ENCODE measurements at regions not wholly inside any gene's neighbourhood (a gene's known extent, or its start where the extent isn't known, plus 50 kb on each side); places are given as distances from the start of the nearest gene placed in this dataset.
"Not testable (repeated sequence)": the region's sequence is repeated elsewhere in the genome, so short reads cannot be mapped to it uniquely, and the experiment has no call there.

DNA sequence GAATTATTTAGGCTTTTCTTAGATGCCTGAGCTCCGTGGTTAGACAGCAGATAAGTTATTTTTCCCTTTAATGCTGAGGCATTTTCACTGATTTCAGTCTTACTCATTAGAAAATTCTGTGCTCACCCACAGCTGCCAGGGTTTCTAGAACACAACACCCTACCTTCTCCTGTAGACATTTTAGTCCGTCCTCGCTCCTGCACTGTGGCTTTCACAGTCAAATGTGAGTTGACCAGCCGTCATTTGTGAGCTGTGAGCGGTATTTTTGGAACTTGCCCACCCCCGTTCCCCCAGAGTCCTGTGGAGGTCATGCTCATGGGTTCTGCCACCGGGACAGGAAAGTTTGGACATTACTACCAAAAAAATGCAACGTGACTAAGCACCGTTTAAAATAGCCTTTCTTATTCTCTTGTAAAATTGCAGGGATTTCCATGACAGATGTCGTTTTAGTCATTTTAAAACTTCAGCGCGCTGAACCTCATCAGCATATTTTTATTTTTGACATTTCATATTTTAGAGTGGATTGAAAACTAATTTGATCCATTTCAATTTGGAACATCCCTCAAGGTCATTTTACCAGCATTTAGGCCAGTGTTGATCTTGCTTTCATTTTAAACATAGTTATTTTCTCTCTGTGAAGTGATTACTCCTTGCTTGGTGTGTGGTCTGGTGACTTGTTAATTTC lies 249.6 kb upstream of the PLGLB2 start:
- not testable (repeated sequence) for DNase-seq

- not testable (repeated sequence) for DNase-seq
These were observed 249.0 kb upstream of the PLGLB2 start for GRCh38 chr2:87498854-87499238.

DNA sequence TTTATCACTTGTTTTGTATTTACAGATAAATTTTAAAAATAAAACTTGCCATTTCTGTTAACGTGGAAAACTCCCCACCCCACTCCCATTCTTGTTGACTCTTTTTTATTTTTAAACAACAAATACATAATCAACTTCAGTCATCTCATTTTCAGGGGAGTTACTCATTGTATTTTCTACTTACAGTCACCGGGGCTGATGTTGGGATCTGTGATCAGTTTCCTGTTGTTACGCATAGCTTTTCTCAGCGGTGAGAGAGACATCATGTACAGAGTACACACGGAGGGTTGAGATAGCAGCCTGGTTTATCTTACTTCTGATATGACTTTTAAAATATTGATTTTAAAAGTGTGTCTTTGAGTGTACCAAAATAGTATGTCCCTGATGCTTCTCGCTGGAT lies 248.0 kb upstream of the PLGLB2 start:
- DNase-seq: not testable (repeated sequence)

DNA sequence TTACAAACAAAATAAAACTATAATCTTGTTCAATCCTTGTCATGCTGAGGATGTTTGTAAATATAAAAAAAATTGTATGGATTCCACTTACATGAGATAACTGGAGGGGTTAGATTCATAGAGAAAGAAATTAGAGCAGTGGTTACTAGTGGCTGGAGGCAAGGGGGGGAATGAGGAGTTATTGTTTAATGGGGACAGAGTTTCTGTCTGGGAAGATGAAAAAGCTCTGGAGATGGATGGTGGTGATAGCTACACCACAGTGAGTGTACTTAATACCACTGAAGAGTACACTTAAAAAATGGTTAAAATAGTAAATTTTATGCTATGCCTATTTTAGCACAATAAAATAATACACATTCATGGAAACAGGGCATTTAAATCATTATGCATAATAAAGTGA lies 247.5 kb upstream of the PLGLB2 start:
- DNase-seq: not testable (repeated sequence)

DNA sequence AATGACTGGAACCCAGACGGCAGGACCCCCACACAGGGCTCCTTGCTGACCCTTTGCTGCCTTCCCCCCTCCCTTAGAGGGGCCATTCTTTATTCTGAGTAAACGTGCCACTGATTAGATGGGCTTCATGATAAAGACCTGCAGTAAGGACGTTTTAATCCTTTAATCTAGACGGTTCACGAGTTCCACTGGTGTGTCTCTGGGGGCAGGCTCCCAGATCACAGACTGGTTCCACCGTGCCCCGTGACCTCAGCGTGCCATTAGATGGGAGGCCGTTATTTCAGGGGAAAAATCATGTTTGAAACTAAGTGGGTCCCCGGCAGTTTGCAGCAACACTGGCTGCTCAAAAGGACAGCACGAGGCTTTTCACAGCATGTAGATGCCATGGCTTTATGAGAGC lies 246.9 kb upstream of the PLGLB2 start:
- DNase-seq: not testable (repeated sequence)

DNA sequence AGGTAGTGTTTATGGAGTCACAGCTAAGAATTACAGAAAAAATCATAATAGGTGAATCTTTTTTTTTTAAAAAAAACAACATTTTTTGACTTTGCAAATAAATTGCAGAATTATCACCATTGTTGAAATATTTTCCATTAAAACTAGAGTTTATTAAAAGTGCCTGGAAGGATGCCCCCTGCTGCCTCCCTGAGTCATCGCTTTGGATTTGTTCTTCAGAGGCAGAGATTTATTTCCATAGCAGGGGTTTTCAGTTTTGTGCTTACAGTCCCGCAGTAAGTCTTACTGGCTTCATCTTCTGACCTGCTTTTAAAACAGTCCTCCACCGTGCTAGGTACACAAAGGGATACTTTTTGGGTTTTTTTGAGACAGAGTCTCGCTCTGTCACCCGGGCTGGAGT lies 244.9 kb upstream of the PLGLB2 start:
- DNase-seq: not testable (repeated sequence)

GRCh38 chr2:87505239-87505638 lies 242.6 kb upstream of the PLGLB2 start:
- DNase-seq: not testable (repeated sequence)

GRCh38 chr2:87505909-87506308 lies 242.0 kb upstream of the PLGLB2 start:
- DNase-seq: not testable (repeated sequence)

- DNase-seq: not testable (repeated sequence)
These were observed 240.2 kb upstream of the PLGLB2 start for GRCh38 chr2:87507378-87508348.

- not testable (repeated sequence) for DNase-seq
These were observed 236.6 kb upstream of the PLGLB2 start for GRCh38 chr2:87511195-87511778.

DNA sequence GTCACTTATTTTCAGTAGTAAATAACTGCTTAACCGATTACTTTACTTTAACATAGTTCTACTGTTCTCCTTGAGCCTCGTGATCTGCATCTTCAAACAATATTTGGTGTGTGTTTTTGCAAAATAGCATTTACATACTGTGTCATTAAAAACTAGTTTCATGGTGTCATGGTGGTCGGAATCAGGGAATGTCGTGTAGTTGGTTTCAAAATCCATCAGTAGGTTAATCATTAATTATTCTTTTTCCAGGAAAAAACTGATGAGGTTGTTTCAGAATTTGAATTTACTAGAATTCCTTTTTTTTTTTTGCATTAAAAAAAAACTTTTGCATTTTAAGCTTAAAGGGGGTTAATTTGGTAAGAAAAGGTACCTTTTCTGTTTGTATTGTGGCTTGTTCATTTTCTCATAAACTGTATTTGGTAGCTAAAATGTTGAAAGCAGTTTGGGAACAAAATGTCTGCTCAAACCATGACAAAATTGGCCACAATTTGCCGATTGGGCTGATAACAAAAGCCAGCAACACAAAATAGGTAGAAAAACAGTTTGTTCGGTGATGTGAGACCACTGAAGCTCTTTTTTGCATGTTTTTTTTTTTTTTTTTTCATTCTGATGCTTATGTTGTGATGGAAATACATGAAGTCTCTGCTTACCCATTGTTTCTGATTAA lies 234.9 kb upstream of the PLGLB2 start:
- not testable (repeated sequence) for DNase-seq

GRCh38 chr2:87514034-87514433 lies 233.9 kb upstream of the PLGLB2 start:
- DNase-seq: not testable (repeated sequence)

GRCh38 chr2:87514515-87514914 lies 233.4 kb upstream of the PLGLB2 start:
- DNase-seq: not testable (repeated sequence)

DNA sequence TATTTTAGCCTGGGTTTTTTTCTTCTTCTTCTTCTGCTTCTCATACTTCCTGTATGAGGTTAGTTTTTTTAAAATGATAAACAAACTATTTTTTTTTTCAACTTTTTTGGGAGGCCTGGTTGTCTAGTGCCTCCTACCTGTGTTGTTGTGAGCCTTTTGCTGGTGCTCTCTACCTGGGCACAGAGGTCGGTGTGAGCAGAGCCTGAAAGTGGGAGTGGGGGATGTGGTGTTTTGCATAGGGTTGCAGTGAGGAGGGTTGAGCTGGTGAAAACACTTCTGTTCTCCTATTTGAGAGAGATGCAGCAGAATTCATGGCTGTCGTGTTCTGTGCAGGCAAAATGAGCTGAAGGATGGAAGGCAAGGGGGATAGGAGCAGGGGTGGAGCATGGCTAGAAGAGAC lies 232.7 kb upstream of the PLGLB2 start:
- DNase-seq: not testable (repeated sequence)

GRCh38 chr2:87515875-87516274 lies 232.0 kb upstream of the PLGLB2 start:
- not testable (repeated sequence) for DNase-seq

DNA sequence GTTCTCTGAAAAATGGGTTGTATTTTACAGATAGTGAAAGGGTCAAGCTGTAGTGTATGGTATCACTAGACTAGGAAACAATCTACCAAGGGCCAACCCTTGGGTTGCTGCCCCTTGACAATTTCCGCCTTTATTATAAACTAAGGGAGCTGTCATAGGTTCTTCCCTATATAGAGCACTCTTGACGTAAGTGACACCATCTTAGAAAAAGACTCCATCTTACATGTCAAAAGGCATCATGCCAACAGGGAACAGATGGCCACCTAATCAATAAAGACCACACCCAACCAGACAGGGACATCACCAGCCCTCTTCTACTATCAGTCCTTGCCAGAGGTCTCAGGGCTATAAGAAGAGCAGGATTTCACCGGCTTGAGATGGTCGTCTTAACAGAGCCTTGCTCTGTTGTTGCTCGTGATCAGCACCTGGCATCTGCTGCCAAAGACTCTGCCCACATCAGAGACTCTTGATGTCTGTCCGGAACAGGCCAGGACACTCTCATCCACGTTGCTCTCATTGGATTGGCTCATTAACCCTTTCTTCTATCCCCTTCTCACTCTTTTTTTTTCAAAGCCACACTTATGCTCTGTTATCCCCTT lies 231.4 kb upstream of the PLGLB2 start:
- DNase-seq: not testable (repeated sequence)

DNA sequence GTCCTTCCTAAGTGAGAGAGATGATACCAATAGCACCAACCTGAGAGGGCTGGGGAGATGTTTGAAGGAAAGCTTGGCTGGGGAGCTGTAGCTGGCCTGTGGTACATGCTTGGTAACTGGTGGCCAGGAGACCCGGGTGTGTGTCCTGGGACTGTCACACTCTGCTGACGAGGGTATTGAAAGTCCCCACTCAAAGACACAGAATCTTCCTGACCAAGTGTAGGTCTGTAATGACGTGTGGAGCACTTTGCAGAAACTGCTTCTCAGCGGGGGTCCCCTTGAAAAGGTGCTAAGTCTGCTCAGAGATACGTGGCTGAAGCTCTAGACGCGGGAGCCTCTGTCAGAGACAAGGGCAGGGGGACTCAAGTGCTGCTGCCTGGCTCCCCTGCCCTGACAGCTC lies 230.4 kb upstream of the PLGLB2 start:
- DNase-seq: not testable (repeated sequence)

GRCh38 chr2:87518066-87518465 lies 229.8 kb upstream of the PLGLB2 start:
- not testable (repeated sequence) for DNase-seq

DNA sequence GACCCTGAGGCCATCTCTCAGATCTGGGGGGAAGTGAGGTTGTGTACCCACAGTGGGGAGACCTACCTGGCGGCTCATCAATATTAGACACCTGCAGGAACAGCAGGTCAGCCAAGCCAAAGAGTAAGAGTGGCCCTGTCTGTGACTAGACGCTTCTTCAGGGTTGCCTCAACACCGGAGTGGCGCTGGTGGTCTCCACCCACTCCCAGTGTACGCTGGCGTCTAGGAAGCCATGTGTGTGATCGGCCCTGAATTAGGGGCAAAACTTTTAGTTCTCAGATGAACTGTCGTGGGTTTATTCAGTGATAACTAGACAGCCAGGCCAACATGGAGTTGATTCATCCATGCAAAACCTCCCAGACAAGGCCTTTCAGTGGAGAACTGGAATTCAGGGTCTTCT lies 229.3 kb upstream of the PLGLB2 start:
- DNase-seq: not testable (repeated sequence)

GRCh38 chr2:87519158-87520011 lies 228.5 kb upstream of the PLGLB2 start:
- DNase-seq: not testable (repeated sequence)

DNA sequence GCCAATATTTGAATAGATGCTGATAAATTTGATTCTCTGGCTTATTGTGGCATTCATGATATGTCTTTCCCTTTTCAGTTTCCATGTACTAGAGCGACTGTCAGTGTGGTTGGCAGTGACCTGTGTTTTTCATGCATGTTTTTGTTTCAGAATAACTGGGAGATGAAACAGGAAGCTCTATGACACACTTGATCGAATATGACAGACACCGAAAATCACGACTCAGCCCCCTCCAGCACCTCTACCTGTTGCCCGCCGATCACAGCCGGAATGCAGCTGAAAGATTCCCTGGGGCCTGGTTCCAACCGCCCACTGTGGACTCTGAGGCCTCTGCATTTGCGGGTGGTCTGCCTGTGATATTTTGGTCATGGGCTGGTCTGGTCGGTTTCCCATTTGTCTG lies 226.8 kb upstream of the PLGLB2 start:
- DNase-seq: peak; percentile 46 to 50

Data from activated CD4-positive, alpha-beta T cell treated with anti-CD3 and anti-CD28 coated beads, Interleukin-2, amount 50 U/mL, for 4 hours (primary cell).